Duodenal mucosa (tissue), 2 donors: ENCODE measurements at regions not wholly inside any gene's neighbourhood (a gene's known extent, or its start where the extent isn't known, plus 50 kb on each side); places are given as distances from the start of the nearest gene placed in this dataset.
"Not testable (repeated sequence)": the region's sequence is repeated elsewhere in the genome, so short reads cannot be mapped to it uniquely, and the experiment has no call there.

Source experiments
- H3K27ac ChIP-seq: one replicate; pipeline ENCODE4 v1.7.0; 2013; ENCODE audit warnings: low read depth, low read length
- H3K27me3 ChIP-seq, 2 donors: one replicate each; pipeline ENCODE4 v1.7.0; 2013; ENCODE audit warnings: low read length in 2 of 2, control low read depth in 1 of 2; ENCODE audit not compliant: insufficient read depth in 2 of 2, control insufficient read depth in 1 of 2
- H3K36me3 ChIP-seq, 2 donors: one replicate each; pipeline ENCODE4 v1.7.0; 2013; ENCODE audit warnings: low read length in 2 of 2, control low read depth in 1 of 2; ENCODE audit not compliant: insufficient read depth in 2 of 2, control insufficient read depth in 1 of 2
- H3K4me1 ChIP-seq, 2 donors: one replicate each; pipeline ENCODE4 v1.7.0; 2013; ENCODE audit warnings: low read length in 2 of 2, control low read depth in 1 of 2; ENCODE audit not compliant: insufficient read depth in 2 of 2, control insufficient read depth in 1 of 2
- H3K4me3 ChIP-seq, 2 donors: one replicate each; pipeline ENCODE4 v1.7.0; 2013; ENCODE audit warnings: low read length in 2 of 2, low read depth in 1 of 2
- H3K9ac ChIP-seq, 2 donors: one replicate each; pipeline ENCODE4 v1.7.0; 2013; ENCODE audit warnings: low read length in 2 of 2, low read depth in 1 of 2
- H3K9me3 ChIP-seq, 2 donors: one replicate each; pipeline ENCODE4 v1.7.0; 2013; ENCODE audit warnings: low read length in 2 of 2, control low read depth in 1 of 2; ENCODE audit not compliant: control insufficient read depth in 1 of 2

DNA sequence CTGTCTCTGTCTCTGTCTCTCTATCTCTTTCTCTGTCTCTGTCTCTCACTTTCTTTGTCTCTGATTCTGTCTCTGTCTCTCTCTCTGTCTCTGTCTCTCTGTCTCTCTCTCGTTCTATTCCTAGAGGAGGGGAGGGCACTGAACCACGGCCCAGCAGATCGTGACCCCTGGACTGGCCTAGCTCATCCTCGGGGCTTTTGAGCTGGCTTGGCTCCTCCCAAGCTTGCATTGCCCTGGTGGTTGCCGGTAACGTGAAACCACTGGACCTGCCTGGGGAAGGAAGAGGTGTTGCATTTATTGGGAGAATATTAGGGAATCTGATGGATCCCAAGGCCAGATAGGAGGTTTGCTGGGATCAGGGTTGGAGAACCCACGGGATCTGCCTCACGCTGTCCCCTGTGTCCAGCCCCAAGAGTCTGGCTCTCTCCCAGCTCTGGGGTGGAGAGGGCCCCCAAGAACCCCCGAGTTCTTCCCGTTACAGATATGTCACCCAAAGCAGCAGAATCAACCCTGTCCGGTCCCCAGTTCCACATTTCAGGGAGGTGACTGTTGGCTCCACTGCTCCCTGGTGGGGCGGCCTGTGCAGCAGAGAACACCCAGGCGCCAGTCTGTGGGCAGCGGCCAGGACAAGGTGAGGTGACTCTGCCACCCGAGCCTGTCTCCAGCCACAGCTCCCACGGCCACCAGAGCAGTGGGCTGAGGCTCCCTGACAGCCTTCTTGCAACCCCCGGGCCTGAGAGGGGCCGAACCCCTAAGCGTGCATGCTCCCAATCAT lies 228.3 kb downstream of the TTLL2 start:
- peaks cover 0 to 8% of the 10 kb centered on the region in 2 donors for H3K4me1 ChIP-seq
- no peaks in the 10 kb centered on the region for H3K27me3 ChIP-seq
- peaks cover 4 to 10% of the 10 kb centered on the region in 2 donors for H3K9me3 ChIP-seq
- H3K27ac ChIP-seq = no peak overlapping the region
- H3K36me3 ChIP-seq = no peaks in the 10 kb centered on the region
- no peak overlapping the region for H3K4me3 ChIP-seq
- H3K9ac ChIP-seq = no peak overlapping the region

DNA sequence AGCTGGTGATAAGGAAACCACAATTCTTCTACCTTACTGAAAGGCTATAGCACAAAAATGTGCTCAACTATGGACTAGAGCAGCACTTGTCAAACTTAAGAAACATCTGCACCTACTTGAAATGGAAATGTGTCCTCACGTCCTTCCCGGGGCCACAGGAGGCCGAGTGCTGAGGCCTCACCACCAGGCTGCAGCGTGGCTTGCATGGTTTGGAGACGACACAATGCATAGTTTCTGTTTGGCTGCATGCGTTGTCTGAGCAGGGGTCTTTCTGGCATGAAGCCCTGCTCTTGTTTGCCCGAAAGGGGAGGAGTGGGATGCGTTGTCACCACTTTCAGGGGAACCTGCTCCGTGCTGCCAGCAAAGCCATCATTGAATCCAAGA lies 228.8 kb downstream of the TTLL2 start:
- Histone ChIP-seq H3K27me3 (no peaks in the 10 kb centered on the region), H3K9me3 (peaks cover 4 to 10% of the 10 kb centered on the region in 2 donors), H3K4me3 (no peak overlapping the region), H3K36me3 (no peaks in the 10 kb centered on the region), H3K4me1 (peaks cover 6 to 11% of the 10 kb centered on the region in 2 donors), H3K27ac (no peak overlapping the region), H3K9ac (no peak overlapping the region)

DNA sequence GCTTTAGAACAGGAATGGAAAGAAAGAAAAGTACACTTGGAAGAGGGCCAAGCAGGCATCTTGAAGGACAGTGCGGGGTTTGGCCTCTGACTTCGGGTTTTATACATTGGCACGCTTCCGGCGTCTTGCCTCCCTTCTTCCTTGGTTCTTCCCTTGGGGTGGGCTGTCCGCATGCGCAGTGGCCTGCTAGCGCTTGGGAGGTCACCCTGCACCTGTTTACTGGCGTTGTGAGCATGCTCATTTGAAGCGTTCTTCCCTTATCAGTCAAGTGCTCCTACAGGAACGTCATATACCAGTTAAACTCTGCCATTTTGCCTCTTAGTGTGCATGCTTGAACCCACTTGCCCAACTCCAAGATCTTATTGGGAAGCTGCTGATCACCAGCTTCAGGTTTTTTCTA lies 230.0 kb downstream of the TTLL2 start:
- Histone ChIP-seq H3K36me3 (no peaks in the 10 kb centered on the region), H3K9me3 (peaks cover 4 to 10% of the 10 kb centered on the region in 2 donors), H3K4me3 (no peak overlapping the region), H3K27me3 (no peaks in the 10 kb centered on the region), H3K9ac (no peak overlapping the region), H3K4me1 (peaks cover 7 to 19% of the 10 kb centered on the region in 2 donors), H3K27ac (no peak overlapping the region)

DNA sequence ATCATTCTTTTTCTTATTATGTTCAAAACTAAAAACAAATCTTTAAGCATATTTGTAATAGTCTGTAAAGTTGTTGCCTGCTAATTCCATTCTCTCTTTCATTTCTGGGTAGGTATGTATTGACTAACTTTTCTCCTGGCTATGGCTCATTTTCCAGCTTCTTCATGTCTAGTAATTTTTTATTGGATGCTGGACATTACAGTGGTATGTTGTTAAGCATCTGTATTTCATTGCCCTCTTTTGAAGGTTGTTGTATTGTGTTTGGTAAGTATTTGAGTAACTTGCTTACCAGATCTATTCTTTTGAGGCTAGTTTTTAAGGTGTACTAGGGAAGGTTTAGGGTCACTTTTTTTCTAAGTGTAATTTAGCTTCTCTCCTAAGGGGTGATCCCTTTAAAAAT lies 230.9 kb downstream of the TTLL2 start:
- Histone ChIP-seq H3K27ac (no peak overlapping the region), H3K27me3 (no peaks in the 10 kb centered on the region), H3K4me1 (peaks cover 11 to 21% of the 10 kb centered on the region in 2 donors)

DNA sequence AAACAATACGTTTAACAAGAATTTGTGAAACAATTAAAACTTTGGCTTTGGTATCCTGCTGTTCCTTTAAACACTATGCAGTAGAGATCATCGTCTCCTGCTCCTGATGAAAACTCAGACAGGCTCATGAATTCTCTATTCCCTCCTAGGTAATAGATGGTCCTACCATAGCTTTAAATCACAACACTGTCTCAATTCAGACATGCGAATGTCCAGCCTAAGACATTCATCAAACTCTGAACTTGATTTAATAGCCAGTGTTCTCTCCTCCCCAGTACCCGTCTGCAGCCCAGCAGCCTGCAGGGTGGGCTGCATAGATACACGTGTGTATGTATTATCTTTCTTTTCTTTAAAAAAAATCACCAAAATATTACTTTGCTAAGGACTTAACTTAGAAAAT lies 232.8 kb downstream of the TTLL2 start:
- Histone ChIP-seq H3K27me3 (no peaks in the 10 kb centered on the region), H3K4me3 (no peak overlapping the region), H3K27ac (no peak overlapping the region)

More for the DNA sequence above, 230.9 kb downstream of the TTLL2 start:
- no peaks in the 10 kb centered on the region for H3K36me3 ChIP-seq
- no peak overlapping the region for H3K9ac ChIP-seq
- no peak overlapping the region for H3K4me3 ChIP-seq
- H3K9me3 ChIP-seq = peaks cover 4 to 10% of the 10 kb centered on the region in 2 donors

DNA sequence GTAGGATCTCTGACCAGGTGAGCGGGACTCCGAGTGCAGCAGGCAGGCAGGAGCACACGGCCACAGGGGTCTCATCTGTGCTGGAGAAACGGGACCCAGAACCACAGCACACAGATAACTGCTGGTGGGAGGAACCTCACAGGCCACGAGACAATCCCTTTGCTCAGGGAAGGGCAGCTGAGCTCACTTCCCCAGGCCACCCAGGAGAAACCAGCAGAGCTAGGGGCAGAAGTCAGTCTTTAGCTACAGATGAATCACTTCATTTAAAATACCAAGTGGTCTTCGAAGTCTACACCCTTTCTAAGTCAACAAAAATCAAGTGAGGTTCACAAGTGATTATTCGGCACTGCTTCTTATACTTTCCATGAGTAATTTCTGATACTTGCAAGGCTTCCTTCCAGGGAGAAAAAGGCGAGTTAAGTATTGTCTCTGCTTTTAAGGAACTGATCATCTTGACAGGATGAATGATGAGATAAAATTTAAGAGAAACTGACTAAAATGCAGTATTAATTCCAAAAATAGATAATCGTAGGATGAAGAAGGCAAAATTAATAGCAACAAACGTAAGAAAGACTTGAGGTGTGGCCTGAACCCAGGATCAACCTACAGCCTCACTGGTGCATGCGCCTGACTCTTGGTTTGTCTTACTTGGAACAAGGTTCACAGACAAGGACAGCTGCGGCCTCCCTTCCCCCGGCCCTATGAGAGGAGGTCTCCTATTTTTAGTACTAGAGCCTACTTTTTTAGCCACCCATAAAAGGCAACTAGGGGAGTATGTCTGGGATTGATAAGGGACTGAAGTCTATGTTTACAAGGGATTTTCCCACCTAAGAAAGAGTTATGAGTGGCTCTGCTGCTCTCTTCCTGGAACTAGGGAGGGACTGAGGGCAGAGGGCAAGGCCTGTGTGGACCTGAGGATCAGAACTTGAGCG lies 233.6 kb downstream of the TTLL2 start:
- Histone ChIP-seq H3K9ac (no peak overlapping the region), H3K4me1 (peaks cover 11 to 13% of the 10 kb centered on the region in 2 donors), H3K9me3 (peaks cover 4 to 10% of the 10 kb centered on the region in 2 donors), H3K36me3 (no peaks in the 10 kb centered on the region), H3K27me3 (no peaks in the 10 kb centered on the region), H3K4me3 (no peak overlapping the region), H3K27ac (no peak overlapping the region)

More for the DNA sequence above, 232.8 kb downstream of the TTLL2 start:
- Histone ChIP-seq H3K9ac (no peak overlapping the region), H3K36me3 (no peaks in the 10 kb centered on the region), H3K9me3 (peaks cover 4 to 10% of the 10 kb centered on the region in 2 donors), H3K4me1 (peaks cover 11 to 13% of the 10 kb centered on the region in 2 donors)

DNA sequence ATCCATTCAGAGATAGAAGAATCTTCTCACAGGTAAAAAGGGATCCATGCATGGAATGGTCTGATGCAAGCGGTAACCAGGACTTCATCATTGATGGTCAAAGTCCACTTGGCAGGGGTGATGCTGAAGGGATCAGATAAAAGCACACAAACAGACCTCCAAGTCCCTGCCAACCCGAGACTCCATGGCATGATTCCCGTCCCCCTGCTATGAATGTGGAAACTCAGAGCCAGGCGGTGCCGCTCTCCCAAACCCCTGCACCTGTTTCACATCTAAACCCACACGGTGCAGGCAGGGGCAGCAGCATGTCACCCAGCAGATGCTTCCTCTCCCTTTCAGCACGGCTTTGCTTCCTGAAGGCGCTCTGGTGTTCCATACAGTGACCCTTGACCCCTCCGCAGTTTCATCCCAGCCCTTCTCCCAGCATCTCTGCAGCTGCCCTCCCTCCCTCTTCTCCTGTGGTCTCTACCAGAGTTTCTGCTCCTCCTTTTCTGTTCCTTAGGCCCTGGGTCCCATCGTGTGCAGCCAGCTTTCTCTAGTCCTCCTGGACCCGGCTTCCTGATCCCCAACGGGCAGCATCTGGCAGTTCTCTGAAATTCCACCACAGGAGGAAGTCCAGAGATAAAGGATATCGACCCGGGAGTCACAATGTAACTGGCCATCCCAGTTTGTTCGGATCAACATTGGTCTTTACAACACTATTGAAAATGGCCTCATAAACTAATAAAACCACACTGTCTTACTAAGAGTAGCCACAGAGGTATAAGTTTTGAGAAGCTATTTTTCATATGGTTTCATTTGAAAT lies 235.0 kb downstream of the TTLL2 start:
- H3K27ac ChIP-seq = no peak overlapping the region
- H3K9ac ChIP-seq = no peak overlapping the region
- H3K27me3 ChIP-seq = no peaks in the 10 kb centered on the region
- H3K9me3 ChIP-seq = peaks cover 4 to 5% of the 10 kb centered on the region in 2 donors
- peaks cover 11 to 13% of the 10 kb centered on the region in 2 donors for H3K4me1 ChIP-seq
- peak overlapping the region in 1 of 2 donors; percentile 28 for H3K4me3 ChIP-seq
- H3K36me3 ChIP-seq = no peaks in the 10 kb centered on the region

DNA sequence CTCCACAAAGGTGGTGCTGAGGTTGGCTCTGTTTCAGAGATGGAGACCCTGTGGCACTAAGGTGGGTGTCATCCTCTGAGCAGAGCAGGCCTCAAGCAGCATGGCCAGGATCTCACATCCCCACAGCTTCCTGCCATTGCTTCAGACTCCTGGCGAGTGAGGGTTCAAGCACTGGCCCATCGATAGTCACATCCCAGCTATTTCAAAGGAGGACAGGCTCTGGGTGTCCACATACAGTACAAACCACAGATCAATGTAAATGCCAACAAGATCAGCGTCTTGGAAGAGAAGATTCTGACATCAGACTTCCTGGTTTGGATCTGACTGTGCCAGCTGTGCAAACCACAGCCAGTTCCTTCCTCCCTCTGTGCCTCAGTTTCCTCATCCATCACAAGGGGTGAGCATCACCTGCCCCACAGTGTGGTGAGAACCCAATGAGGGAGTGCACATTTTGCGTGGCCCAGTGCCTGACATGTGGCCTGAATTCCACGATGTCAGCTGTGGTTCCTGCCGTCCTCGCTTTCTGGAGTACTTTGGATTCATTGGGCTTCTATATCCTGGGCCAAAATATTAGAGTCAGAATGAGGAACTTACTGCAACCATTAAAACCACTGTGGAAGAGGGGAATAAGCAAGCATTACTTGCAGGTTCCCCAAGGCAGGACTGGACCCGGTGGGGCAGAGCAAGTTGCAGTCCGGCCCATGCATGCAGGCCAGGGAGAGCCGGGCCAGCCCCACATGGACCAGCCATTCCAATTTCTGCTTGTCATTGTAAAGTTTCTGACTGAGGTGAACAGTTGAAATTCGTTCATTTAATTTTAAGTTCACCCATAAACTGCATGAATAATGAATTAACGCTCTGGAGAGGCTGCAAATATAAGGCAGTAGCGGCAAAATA lies 236.0 kb downstream of the TTLL2 start:
- Histone ChIP-seq H3K9ac (no peak overlapping the region), H3K27ac (no peak overlapping the region), H3K4me3 (no peak overlapping the region), H3K36me3 (no peaks in the 10 kb centered on the region), H3K9me3 (peaks cover 2 to 5% of the 10 kb centered on the region in 2 donors), H3K27me3 (no peaks in the 10 kb centered on the region), H3K4me1 (peaks cover 11 to 19% of the 10 kb centered on the region in 2 donors)

DNA sequence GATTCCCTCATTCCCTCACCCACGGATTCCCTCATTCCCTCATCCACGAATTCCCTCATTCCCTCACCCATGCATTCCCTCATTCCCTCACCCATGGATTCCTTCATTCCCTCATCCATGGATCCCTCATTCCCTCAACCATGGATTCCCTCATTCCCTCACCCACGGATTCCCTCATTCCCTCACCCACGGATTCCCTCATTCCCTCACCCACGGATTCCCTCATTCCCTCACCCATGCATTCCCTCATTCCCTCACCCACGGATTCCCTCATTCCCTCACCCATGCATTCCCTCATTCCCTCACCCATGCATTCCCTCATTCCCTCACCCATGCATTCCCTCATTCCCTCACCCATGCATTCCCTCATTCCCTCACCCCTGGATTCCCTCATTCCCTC lies 238.0 kb downstream of the TTLL2 start:
- H3K4me3 ChIP-seq, H3K27me3 ChIP-seq, H3K9ac ChIP-seq, H3K36me3 ChIP-seq, H3K27ac ChIP-seq, H3K9me3 ChIP-seq: not testable (repeated sequence)
- H3K4me1 ChIP-seq = peaks cover 18 to 31% of the 10 kb centered on the region in 2 donors
